Stomach (tissue), 4 donors: ENCODE measurements at regions not wholly inside any gene's neighbourhood (a gene's known extent, or its start where the extent isn't known, plus 50 kb on each side); places are given as distances from the start of the nearest gene placed in this dataset.

Source experiments
- POLR2A ChIP-seq, 4 donors: fragments of 450-650 bp; IDR thresholded peaks; one replicate each; pipeline ENCODE4 v1.6.1; 2016; ENCODE audit warnings: antibody characterized with exemption in 4 of 4, control low read depth in 2 of 4, mild to moderate bottlenecking in 1 of 4, moderate library complexity in 1 of 4
- TF ChIP-seq, protein P1 (sequence below), 7 experiments: fragments of 450-650 bp in 4 of 7; fragments of 200-600 bp in 3 of 7; sonication (generic) in 3 of 7; IDR thresholded peaks; one replicate each; pipeline ENCODE4 v1.5.1; 2016 to 2019; ENCODE audit warnings: antibody characterized with exemption in 7 of 7, control low read depth in 2 of 7, mild to moderate bottlenecking in 1 of 7

- TF ChIP-seq, protein P1, sequence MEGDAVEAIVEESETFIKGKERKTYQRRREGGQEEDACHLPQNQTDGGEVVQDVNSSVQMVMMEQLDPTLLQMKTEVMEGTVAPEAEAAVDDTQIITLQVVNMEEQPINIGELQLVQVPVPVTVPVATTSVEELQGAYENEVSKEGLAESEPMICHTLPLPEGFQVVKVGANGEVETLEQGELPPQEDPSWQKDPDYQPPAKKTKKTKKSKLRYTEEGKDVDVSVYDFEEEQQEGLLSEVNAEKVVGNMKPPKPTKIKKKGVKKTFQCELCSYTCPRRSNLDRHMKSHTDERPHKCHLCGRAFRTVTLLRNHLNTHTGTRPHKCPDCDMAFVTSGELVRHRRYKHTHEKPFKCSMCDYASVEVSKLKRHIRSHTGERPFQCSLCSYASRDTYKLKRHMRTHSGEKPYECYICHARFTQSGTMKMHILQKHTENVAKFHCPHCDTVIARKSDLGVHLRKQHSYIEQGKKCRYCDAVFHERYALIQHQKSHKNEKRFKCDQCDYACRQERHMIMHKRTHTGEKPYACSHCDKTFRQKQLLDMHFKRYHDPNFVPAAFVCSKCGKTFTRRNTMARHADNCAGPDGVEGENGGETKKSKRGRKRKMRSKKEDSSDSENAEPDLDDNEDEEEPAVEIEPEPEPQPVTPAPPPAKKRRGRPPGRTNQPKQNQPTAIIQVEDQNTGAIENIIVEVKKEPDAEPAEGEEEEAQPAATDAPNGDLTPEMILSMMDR (IDR thresholded peaks at IDR 0.05): no peak
- no peak for TF ChIP-seq POLR2A (IDR thresholded peaks at IDR 0.05)
Measured at GRCh38 chr5:61281686-61282085, 50.4 kb upstream of the ZSWIM6 start.
